ENCODE measurements at regions not wholly inside any gene's neighbourhood (a gene's known extent, or its start where the extent isn't known, plus 50 kb on each side); places are given as distances from the start of the nearest gene placed in this dataset.

DNA sequence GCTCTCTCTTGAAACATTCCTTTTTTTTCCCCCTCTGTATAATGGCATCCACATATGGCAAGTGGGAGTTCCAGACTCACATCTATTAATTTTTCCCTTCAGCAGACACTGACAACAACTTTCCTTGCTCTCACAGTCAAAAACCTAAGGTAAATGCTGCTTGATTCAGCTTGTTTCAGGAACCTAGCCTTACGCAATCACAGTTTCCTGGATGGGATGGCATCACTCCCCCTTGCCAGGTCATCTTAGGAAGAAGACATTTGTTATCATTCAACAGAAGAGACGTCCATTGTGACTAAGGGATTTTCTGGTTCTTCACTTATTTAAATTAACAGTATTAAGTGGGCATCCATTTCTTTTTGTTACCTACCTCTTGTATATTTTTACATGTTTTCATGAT lies 112.0 kb upstream of the PDGFD start:
- TF ChIP-seq, protein P1, sequence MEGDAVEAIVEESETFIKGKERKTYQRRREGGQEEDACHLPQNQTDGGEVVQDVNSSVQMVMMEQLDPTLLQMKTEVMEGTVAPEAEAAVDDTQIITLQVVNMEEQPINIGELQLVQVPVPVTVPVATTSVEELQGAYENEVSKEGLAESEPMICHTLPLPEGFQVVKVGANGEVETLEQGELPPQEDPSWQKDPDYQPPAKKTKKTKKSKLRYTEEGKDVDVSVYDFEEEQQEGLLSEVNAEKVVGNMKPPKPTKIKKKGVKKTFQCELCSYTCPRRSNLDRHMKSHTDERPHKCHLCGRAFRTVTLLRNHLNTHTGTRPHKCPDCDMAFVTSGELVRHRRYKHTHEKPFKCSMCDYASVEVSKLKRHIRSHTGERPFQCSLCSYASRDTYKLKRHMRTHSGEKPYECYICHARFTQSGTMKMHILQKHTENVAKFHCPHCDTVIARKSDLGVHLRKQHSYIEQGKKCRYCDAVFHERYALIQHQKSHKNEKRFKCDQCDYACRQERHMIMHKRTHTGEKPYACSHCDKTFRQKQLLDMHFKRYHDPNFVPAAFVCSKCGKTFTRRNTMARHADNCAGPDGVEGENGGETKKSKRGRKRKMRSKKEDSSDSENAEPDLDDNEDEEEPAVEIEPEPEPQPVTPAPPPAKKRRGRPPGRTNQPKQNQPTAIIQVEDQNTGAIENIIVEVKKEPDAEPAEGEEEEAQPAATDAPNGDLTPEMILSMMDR (optimal IDR thresholded peaks at IDR 0.05 in 1 of 3, IDR thresholded peaks at IDR 0.05 in 1 of 3, conservative IDR thresholded peaks at IDR 0.05 in 1 of 3; ENCODE audit: extremely low read depth in 1 of 3, insufficient read depth in 2 of 3, low read length in 3 of 3) = no peak
- no peak for TF ChIP-seq EZH2 (IDR thresholded peaks at IDR 0.05; ENCODE audit: low read length)
